OCI-LY1 (cell line): ENCODE measurements at regions not wholly inside any gene's neighbourhood (a gene's known extent, or its start where the extent isn't known, plus 50 kb on each side); places are given as distances from the start of the nearest gene placed in this dataset.

ENCODE experiments used
- EZH2 ChIP-seq: fragments of 200-600 bp; sonication (generic), shearing (Covaris generic); IDR thresholded peaks from 2 replicates; pipeline ENCODE4 v1.8.0; 2017; ENCODE audit warnings: borderline replicate concordance, mixed run types, mild to moderate bottlenecking, antibody characterized with exemption, low read length, moderate library complexity, mixed read lengths
- TF ChIP-seq, protein P1 (sequence below): fragments of 200-600 bp; sonication (generic), shearing (Covaris generic); IDR thresholded peaks from 2 replicates; pipeline ENCODE4 v1.5.1; 2017; ENCODE audit warnings: mild to moderate bottlenecking, antibody characterized with exemption, low read length, moderate library complexity, mixed read lengths

DNA sequence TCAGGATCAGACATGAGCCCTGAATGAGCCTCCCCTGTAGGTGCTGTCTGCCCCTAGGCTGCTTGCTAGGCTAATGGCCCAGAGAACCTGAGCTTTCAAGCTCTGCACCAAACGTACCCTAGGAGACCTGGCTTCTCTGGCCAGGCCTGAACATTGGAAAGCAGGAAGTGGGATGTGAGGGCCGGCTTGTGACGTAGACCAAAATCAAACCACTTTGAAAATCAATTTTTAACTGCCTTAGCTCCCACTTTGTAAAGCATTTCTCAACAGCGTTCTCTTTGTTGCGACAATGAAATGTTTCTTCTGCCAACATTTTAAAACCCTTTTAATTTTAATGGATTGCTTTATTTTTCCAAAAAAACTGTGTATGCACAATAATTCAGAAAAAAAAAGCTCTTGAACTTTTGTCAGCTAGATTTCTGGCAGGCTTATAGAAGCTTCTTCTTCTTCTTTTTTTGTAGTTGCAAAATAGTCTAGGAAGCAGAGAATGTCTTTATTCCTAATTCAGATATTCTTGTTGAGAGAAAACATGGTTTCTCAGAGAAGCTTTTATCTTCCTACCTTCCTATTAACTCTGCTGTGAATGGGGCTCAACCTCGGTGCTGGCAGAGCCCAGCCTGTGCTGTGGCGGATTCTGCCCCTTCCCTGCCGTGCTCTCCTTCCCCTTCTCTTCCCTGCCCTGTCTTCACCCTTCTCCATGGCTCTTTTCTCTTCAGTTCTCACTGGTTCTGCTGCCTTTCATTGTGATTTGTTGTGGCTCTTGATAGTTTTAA lies 145.2 kb upstream of the SFRP2 start:
- TF ChIP-seq, protein P1, sequence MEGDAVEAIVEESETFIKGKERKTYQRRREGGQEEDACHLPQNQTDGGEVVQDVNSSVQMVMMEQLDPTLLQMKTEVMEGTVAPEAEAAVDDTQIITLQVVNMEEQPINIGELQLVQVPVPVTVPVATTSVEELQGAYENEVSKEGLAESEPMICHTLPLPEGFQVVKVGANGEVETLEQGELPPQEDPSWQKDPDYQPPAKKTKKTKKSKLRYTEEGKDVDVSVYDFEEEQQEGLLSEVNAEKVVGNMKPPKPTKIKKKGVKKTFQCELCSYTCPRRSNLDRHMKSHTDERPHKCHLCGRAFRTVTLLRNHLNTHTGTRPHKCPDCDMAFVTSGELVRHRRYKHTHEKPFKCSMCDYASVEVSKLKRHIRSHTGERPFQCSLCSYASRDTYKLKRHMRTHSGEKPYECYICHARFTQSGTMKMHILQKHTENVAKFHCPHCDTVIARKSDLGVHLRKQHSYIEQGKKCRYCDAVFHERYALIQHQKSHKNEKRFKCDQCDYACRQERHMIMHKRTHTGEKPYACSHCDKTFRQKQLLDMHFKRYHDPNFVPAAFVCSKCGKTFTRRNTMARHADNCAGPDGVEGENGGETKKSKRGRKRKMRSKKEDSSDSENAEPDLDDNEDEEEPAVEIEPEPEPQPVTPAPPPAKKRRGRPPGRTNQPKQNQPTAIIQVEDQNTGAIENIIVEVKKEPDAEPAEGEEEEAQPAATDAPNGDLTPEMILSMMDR: no peak
- no peak for TF ChIP-seq EZH2
